HG03066 (cell line): ENCODE measurements at regions not wholly inside any gene's neighbourhood (a gene's known extent, or its start where the extent isn't known, plus 50 kb on each side); places are given as distances from the start of the nearest gene placed in this dataset.
"Not testable (repeated sequence)": the region's sequence is repeated elsewhere in the genome, so short reads cannot be mapped to it uniquely, and the experiment has no call there.

Experiments used
- ATAC-seq: cut with Tn5 transposase; IDR thresholded peaks from one replicate; pipeline ENCODE4 v1.9.1; 2021; ENCODE audit warnings: low read depth; ENCODE audit not compliant: unreplicated experiment

DNA sequence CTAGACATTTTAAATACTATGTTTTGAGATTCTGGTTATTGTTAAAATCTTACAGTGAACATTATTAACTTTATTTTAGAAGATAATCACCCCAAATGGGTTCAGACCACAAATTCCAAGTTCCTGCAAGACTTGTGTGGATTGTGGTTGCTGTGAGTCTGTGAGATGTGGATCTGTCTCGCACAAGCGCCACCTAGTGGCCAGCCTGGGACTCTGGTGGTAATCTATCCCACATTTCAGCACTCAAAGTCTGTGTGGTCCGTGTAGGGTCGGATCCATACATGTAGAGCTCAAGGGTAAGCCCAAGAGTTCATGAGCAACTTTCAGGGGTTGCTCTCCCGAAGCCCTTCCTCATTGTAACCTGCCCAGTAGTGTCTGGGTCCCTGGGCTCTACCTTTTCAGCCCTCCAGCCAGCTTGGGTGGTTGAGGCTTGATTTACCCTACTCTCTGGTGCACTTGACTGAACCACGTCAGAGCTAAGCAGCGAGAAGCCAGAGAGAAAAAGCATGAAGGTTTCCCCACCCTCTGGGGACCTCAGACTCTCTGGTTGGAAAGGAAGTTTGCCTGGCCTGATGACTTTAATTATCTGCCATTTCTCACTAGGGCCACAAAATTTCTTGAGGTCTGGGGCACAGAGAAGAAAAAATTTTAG, 129.2 kb downstream of the ARHGAP11B start:
- peak; percentile 75 for ATAC-seq

DNA sequence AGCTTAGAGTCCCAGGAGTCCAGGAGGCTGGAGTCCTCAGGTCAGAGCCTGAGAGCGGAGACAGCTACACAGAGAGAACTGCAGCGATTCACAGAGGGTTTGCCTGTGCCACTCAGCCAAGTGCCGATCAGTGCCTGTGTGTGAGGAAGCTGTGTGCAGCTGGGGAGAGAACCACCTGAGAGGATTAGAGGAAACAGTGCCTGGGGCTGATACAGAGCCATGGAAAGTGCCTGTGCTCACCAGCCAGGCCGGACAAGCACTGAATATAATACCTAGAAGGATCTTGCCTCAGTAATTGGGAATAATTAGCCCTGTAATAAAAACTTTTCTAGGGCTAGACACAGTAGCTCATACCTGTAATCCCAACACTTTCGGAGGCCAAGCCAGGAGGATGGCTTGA, 134.7 kb downstream of the ARHGAP11B start:
- not testable (repeated sequence) for ATAC-seq

DNA sequence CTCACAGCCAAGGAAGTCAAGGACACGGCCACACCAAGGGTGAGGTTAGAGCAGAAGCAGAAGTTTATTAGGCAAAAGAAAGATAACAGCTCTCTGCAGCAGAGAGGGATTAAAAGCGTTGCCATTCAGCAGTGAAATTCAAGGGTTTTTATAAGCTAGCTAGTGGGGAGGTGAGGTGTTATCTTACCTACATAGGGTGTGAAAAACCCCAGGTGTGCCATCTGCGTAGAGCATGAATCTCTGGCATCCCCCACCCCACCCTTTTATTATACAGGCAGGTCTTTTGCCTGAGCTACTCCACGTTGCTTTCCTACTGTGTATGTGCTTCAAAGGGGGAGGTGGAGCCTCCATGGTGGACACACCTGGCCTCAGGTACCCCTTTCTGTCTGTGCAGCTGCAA, 135.4 kb downstream of the ARHGAP11B start:
- ATAC-seq = not testable (repeated sequence)

DNA sequence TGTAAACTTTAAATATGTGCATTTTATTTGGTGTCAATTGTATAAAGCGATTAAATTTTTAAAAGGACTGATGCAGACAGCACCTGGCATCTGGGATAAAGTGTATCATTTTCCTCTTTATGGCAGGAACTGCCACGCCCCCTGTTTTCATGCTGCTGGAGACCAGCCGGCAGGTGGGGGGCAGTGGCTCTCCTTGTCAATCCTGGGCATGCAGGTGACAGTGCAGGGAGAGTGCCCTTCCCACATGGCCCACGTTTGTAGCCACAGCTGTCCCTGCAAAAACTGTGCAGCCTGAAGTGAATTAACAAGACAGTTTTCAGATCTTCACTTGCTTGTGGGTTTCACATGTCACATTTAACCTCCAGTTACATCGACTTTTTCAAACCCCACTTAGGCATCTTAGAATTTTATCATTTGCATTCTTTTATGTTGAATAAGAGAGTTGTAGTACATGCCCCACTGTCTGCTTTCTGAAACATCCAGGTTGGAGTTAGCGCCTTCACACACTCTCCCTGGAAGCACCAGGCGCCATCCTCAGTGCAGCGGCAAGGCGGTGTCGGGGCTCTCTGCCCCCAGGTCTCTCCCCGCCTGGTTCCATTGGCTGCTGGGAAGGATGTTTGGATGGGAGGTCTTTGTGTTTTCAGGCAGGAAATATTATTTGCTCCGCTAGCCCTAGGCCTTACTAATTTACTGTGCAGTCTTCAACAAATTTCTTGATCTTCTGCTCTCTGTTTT, 134.2 kb upstream of the FAN1 start:
- not testable (repeated sequence) for ATAC-seq

DNA sequence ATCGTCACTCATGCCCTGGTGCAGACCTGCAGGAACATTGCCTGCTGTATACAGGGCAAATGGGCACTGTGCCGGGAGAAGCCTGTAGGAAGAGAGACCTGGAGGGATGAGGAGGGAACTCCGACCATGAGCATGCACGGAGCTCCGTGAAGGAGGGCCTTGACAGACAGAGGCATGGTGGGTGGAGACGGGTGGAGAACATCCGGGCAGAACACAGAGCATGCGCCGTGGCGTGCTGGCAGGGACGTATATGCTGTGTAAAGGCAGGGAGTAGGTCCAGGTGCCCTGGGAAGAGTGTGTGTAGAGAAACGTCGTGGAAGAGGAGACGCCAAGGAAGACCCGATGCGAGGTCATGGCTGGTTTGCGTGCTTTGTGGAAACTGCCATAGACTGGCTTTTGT, 133.0 kb upstream of the FAN1 start:
- ATAC-seq = no peak

DNA sequence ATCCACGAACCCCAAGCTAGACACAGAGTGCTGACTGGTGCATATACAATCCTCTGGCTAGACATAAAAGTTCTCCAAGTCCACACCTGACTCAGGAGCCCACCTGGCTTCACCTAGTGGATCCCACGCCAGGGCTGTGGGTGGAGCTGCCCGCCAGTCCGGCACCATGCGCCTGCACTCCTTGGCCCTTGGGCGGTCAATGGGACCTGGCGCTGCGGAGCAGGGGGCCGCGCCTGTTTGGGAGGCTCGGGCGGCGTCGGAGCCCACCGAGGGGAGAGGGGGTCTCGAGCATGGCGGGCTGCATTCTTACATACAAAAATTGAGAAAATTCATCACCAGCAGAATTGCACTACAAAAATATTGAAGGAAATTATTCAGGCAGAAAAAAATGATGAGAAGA, 120.7 kb upstream of the FAN1 start:
- ATAC-seq = no peak

DNA sequence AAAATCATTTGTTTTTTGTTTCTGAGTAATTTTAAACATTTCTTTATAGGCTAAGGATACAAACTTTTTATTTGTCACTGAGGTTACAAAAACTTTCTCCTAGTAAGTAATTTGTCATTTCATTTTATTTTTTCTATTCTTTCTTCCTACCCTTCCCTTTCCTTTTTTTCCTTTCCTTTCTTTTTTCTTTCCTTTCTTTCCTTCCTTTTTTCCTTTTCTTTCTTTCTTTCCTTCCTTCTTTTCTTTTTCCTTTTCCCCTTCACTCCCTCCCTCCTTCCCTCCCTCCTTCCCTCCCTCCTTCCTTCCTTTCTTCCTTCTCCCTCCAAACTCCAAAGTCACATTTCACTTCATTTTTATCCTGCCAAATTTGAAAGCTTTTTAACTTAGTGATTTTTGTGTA, 115.1 kb upstream of the FAN1 start:
- ATAC-seq = no peak

DNA sequence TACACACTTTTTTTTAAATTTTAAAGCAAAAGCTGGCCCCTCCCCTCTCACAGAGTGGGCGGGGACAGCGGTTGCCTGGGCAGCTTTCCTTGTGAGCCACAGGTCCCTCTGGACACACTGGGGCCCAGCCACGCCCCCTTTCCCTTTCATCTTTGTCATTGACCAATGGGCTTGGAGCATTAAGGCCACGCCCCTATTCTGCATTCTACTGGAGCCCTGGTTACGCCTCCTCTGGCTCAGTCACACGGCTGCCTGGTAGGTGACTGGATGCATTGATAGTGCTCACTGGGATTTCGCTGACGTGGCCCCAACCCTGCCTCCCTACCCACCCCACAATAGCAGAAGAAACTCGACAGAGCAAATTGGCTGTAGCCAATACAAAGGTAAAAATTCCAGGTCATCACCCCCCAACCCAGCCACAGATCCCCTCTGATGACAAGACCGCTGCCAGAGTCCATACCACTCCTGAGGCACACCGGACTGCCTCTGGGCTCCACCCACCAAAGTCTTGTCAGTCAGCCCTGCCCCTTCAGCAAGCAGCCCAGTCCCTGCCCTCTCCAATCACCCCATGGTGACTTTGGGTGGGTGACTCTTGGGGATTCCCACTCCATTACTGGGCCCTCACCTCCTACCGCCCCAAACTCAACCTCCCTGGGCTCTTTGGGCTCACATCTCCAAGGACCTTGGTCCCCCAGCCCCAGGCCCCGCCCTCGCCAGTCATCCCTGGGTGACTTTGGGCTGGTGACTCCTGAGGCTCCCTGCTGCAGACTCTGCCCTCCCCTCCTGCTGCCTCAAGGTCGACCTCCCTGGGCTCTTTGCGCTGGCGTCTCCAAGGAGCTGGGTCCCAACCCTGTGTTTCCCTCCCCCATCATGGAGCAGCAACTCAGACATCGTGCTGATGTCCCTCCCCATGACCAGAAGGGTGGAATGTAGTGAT, 112.2 kb upstream of the FAN1 start:
- ATAC-seq = no peak

DNA sequence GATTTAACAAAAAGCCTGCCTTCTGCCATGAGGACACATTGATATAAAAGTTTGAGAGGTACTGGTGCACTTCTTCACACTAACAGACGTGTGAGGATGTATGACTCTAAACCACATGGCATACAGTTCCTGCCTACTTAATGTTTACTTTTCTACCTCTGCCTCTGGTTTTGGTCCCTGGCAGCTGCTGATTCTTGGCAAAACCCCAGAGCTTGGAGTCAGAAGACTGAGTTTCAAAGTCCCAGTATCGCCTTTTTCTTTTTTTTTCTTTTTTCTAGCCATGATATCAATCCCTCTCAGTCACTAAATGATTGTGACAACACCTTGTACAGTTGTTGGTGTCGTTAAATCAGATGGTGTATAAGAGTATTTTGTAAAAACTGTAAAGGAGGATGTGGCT, 110.9 kb upstream of the FAN1 start:
- not testable (repeated sequence) for ATAC-seq

DNA sequence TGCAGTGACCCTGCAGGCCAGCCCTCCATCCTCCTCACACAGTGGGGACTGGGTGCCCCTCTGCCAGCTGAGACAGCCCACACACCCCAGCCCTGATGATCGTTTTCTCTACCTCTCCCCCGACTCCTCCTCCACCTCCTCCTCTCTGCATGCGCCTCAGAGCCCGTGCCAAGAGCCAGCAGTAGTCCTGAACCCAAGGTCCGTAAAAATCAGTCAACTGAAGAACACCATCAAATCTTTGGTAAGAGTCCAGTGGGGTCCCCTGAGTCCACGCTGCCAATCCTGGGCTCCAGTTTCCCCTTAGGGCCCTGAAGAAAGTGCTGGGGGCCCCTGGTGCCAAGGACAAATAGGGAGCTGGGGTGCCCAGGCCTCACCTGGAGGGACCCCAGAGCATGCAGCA, 109.3 kb upstream of the FAN1 start:
- no peak for ATAC-seq

DNA sequence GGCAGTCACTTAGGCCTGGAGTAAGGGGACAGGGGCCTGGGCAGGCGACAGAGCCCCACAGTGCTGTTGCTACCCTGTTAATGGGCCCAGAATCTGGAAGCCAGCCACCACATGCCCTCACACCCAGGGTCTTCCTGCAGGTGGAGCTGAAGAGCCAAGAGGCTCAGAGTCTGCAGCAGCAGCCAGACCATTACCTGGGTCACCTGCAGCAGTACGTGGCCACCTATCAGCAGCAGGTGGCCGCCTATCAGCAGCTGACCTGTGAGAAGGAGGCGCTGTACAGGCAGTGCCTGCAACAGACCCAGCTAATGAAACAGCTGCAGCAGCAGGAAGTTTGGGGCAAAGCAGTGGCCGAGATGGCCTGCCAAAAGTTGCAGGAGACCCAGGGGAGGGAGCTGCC, 104.2 kb upstream of the FAN1 start:
- not testable (repeated sequence) for ATAC-seq

DNA sequence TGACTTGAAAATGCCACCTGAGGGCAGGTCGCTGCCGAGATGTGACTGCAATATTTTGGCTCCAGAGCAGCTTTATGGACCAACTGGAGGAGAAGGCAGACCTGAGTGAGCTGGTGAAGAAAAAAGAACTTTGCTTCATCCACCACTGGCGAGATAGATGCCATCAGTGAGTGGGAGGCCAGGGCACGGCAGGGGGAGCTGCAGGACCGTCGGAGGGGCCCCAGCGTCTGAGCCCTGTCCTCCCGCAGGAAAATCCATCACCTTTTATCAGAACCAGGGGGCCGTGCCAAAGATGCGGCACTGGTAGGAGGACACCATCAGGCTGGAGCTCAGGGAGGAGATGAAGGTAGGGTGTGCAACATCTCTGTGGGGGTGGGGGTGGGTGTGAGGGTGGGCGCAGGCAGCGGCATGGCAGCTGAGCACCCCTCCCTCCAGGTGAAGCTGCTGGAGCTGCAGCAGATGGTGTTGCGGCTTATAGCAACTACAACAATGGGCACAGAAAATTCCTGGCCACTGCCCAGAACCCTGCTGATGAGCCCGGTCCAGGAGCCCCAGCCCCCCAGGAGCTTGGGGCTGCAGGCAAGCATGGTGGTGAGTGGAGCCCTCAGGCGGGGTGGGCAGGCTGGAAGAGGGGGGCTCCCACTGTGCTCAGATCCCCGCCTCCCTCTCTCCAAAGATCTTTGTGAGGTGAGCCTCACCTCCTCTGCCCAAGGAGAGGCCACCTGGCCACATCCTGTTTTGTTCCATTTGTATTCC, 102.4 kb upstream of the FAN1 start:
- ATAC-seq = not testable (repeated sequence)

DNA sequence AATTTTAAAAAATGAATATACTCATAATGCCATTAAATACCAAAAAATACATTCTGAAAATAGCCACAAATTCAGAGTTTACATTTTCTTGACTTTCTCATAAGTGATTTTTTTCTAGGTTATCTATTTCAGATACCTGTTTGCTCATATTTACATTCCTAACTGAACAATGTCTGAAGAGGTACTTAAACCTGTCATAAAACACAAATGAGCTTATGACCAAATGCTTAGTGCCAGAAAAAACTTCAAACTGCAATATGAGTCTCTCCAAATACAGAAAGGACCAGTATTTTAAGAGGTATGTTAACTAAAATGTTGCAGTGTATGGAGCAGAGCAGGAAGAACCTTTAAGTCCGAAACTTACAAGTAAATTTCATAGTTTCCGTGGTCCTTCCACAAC, 101.7 kb upstream of the FAN1 start:
- ATAC-seq = not testable (repeated sequence)

DNA sequence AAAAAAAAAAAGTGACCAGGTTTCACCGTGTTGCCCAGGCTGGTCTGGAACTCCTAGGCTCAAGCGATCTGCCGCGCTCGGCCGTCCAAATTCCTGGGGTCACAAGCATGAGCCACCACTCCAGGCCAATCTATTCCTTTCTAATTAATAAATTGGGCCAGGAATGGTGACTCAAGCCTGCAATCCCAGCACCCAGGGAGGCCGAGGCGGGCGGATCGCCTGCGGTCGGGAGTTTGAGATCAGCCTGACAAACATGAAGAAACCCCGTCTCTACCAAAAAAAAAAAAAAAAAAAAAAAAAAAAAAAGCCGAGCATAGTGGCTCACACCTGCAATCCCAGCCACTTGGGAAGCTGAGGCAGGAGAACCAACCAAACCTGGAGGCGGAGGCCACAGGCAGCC, 100.0 kb upstream of the FAN1 start:
- not testable (repeated sequence) for ATAC-seq

DNA sequence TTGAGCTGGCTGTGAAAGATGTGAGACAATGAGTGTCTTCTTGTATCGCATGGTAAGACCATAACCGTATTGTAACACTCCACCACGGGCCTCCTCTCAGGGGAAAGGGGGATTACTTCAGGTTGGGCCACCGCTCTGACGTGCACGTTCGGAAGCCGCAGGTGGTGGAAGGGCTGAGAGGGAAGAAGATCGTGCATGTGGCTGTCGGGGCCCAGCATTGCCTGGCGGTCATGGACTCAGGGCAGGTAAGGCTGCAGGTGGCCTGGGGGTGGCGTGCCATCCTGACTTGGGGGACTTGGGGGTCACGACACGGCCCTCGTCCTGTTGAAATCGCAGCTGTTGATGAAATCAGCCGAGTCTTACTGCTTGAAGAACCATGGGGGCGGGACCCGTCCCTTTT, 87.3 kb upstream of the FAN1 start:
- ATAC-seq = no peak

DNA sequence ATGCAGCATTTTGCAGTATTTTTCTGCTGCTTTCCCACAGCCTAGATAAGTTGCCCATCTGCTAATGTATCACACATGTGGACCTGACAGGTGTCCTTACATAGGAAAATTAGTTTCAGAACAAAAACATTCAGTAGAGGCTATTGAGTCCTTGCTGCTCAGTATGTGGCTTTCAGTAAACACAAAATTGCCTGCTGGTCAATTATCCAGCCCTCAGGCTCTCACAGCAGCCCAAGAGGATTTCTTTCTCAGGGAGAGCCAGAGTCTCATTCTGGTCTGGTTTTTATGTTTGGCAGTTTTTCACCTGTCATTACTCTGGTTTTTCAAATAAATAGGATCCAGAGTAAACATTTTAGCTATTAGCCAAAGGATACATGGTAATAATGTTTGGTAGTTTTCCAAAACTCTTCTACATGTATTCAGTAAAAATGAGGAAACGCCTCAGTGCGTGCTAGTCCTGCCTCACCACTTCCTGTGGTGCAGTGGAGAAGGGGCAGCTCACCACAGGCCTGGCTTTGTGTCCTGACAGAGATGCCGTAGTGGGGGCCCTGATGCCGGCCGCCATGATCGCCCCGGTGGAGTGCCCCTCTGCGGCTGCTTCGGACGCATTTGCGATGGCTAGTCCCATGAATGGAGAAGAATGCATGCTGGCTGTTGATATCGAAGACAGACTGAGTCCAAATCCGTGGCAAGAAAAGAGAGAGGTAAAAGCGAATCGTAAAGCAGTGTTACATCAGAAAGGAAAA, 80.5 kb upstream of the FAN1 start:
- peak; percentile 66 for ATAC-seq

DNA sequence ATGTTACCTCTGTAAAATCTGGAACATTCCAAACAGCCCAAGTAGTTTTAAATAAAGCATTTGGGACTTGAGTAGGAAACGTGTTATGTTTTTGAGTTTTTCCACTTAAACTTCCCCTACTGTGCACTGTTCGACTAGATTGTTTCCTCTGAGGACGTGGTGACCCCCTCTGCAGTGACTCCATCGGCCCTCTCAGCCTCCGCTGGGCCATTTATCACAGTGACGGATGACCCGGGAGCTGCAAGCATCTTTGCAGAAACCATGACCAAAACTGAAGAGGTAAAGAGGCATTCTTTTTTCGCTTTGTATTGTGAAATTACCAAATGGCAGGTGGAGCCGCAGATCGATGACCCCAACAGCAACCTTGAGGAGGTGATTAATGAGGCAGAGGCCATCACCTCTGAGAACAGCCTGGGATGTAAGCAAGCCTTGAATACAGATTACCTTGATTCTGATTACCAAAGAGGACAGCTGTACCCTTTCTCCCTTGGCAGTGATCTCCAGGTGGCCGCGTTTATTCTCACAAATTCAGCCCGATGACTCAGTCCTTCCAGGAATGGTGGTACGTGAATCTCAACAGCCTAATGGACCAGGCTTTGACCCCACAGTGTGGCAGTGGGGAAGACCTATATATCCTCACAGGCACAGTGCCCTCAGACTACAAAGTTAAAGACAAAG, 79.1 kb upstream of the FAN1 start:
- no peak for ATAC-seq

DNA sequence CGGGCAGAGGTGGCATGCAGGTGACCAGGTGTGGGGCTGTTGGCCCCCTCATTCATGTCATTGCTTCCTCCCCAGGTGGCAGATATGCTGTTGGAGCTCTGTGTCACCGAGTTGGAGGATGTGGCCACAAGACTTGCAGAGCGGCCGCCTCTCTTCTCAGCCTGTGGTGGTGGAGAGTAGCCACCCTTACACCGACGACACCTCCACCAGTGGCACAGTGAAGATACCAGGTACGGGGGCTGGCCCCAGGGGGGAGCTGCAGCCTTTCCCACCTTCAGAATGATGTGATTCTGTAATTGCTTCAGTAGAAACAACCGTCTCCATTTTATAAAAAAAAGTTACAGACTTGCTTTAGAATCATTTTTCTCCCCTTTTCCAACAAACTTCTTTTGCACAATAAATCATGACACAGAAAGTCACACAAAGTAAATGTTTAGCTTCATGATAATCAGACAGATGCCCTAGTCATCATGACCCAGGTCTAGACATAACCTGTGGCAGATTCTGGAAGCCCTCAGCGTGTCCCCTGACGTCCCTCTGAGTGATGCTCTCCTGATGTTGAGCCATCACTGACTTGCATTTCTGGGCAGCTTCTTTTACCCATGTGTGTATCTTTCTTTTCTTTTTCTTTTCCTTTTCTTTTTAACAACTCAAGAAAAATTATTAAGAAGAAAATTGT, 76.0 kb upstream of the FAN1 start:
- no peak for ATAC-seq

DNA sequence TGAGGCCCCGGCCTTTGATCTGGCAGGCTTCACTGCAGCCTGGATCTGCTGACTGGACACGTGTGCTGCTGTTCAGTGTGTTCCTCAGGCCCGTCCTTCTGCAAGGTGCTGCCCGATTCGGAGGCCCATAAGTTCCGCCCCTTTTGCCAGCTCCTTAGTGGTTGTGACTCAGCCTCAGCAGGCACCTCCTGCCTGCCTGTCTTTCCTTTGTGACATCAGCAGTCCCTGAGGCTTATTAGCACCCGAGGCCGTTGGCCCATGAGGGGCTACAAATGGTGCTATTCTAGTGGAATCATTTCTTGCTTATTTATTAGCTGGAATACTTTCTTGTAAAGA, 75.4 kb upstream of the FAN1 start:
- not testable (repeated sequence) for ATAC-seq
